ENCODE measurements at regions not wholly inside any gene's neighbourhood (a gene's known extent, or its start where the extent isn't known, plus 50 kb on each side); places are given as distances from the start of the nearest gene placed in this dataset.

- ATAC-seq (no peak), DNase-seq (no peak)
- no peak overlapping the region for H3K4me3 Mint-ChIP-seq
- H3K9me3 Mint-ChIP-seq, result no peaks in the 10 kb centered on the region
- H3K27me3 Mint-ChIP-seq, result no peaks in the 10 kb centered on the region
- H3K36me3 Mint-ChIP-seq (ENCODE audit: low read depth), result no peaks in the 10 kb centered on the region
- no peaks in the 10 kb centered on the region for H3K4me1 Mint-ChIP-seq
- H3K27ac Mint-ChIP-seq, result no peak overlapping the region
Observed at GRCh38 chr10:121104476-121105111, 253.4 kb downstream of the WDR11 start.

GRCh38 chr10:121106611-121107010, 255.4 kb downstream of the WDR11 start:
- ATAC-seq (no peak), DNase-seq (no peak)
- Mint-ChIP-seq H3K9me3 (no peaks in the 10 kb centered on the region), H3K27ac (no peak overlapping the region), H3K4me3 (no peak overlapping the region), H3K27me3 (no peaks in the 10 kb centered on the region), H3K36me3 (ENCODE audit: low read depth) (no peaks in the 10 kb centered on the region), H3K4me1 (no peaks in the 10 kb centered on the region)

GRCh38 chr10:121108051-121108450, 256.9 kb downstream of the WDR11 start:
- DNase-seq (no peak), ATAC-seq (no peak)
- Mint-ChIP-seq H3K4me3 (no peak overlapping the region), H3K4me1 (no peaks in the 10 kb centered on the region), H3K27me3 (no peaks in the 10 kb centered on the region), H3K27ac (no peak overlapping the region), H3K36me3 (ENCODE audit: low read depth) (no peaks in the 10 kb centered on the region), H3K9me3 (no peaks in the 10 kb centered on the region)

GRCh38 chr10:121110369-121110768, 259.2 kb downstream of the WDR11 start:
- DNase-seq, result no peak
- no peak for ATAC-seq
- no peaks in the 10 kb centered on the region for H3K36me3 Mint-ChIP-seq (ENCODE audit: low read depth)
- H3K4me3 Mint-ChIP-seq, result no peak overlapping the region
- no peak overlapping the region for H3K27ac Mint-ChIP-seq
- no peaks in the 10 kb centered on the region for H3K27me3 Mint-ChIP-seq
- H3K4me1 Mint-ChIP-seq, result no peaks in the 10 kb centered on the region
- no peaks in the 10 kb centered on the region for H3K9me3 Mint-ChIP-seq

GRCh38 chr10:121112136-121112535, 261.0 kb downstream of the WDR11 start:
- Mint-ChIP-seq H3K4me3 (no peak overlapping the region), H3K9me3 (peaks cover 6% of the 10 kb centered on the region), H3K27ac (no peak overlapping the region), H3K4me1 (no peaks in the 10 kb centered on the region), H3K27me3 (peaks cover under 1% of the 10 kb centered on the region), H3K36me3 (ENCODE audit: low read depth) (no peaks in the 10 kb centered on the region)
- ATAC-seq (no peak), DNase-seq (no peak)

GRCh38 chr10:121112579-121113384, 261.6 kb downstream of the WDR11 start:
- peaks cover 2% of the 10 kb centered on the region for H3K27me3 Mint-ChIP-seq
- H3K4me1 Mint-ChIP-seq, result no peaks in the 10 kb centered on the region
- H3K36me3 Mint-ChIP-seq (ENCODE audit: low read depth), result no peaks in the 10 kb centered on the region
- H3K4me3 Mint-ChIP-seq, result no peak overlapping the region
- H3K27ac Mint-ChIP-seq, result no peak overlapping the region
- peaks cover 6% of the 10 kb centered on the region for H3K9me3 Mint-ChIP-seq
- ATAC-seq (no peak), DNase-seq (no peak)

GRCh38 chr10:121113385-121113696, 262.2 kb downstream of the WDR11 start:
- Mint-ChIP-seq H3K36me3 (ENCODE audit: low read depth) (no peaks in the 10 kb centered on the region), H3K9me3 (peaks cover 6% of the 10 kb centered on the region), H3K4me1 (no peaks in the 10 kb centered on the region), H3K27ac (no peak overlapping the region), H3K27me3 (peaks cover 2% of the 10 kb centered on the region), H3K4me3 (no peak overlapping the region)
- DNase-seq, result no peak
- ATAC-seq, result no peak

- peaks cover 6% of the 10 kb centered on the region for H3K9me3 Mint-ChIP-seq
- no peak overlapping the region for H3K27ac Mint-ChIP-seq
- no peaks in the 10 kb centered on the region for H3K4me1 Mint-ChIP-seq
- H3K4me3 Mint-ChIP-seq, result no peak overlapping the region
- peaks cover 2% of the 10 kb centered on the region for H3K27me3 Mint-ChIP-seq
- DNase-seq, result no peak
- no peaks in the 10 kb centered on the region for H3K36me3 Mint-ChIP-seq (ENCODE audit: low read depth)
- ATAC-seq, result no peak
Observed at GRCh38 chr10:121113911-121114310, 262.7 kb downstream of the WDR11 start.

GRCh38 chr10:121115154-121115553, 264.0 kb downstream of the WDR11 start:
- DNase-seq, result no peak
- no peaks in the 10 kb centered on the region for H3K36me3 Mint-ChIP-seq (ENCODE audit: low read depth)
- H3K4me1 Mint-ChIP-seq, result no peaks in the 10 kb centered on the region
- no peak for ATAC-seq
- no peak overlapping the region for H3K27ac Mint-ChIP-seq
- no peak overlapping the region for H3K4me3 Mint-ChIP-seq
- H3K9me3 Mint-ChIP-seq, result peaks cover 6% of the 10 kb centered on the region
- H3K27me3 Mint-ChIP-seq, result peaks cover 2% of the 10 kb centered on the region

GRCh38 chr10:121121462-121121861, 270.3 kb downstream of the WDR11 start:
- DNase-seq, result no peak

GRCh38 chr10:121127151-121127906, 276.2 kb downstream of the WDR11 start:
- Mint-ChIP-seq H3K4me1 (no peaks in the 10 kb centered on the region), H3K27me3 (peaks cover 2% of the 10 kb centered on the region), H3K27ac (no peak overlapping the region), H3K9me3 (peaks cover 8% of the 10 kb centered on the region), H3K4me3 (no peak overlapping the region), H3K36me3 (ENCODE audit: low read depth) (no peaks in the 10 kb centered on the region)
- ATAC-seq, result no peak
- DNase-seq, result no peak

More at GRCh38 chr10:121121462-121121861, 270.3 kb downstream of the WDR11 start:
- ATAC-seq, result no peak
- H3K27ac Mint-ChIP-seq, result no peak overlapping the region
- H3K9me3 Mint-ChIP-seq, result peaks cover under 1% of the 10 kb centered on the region
- no peak overlapping the region for H3K4me3 Mint-ChIP-seq
- H3K4me1 Mint-ChIP-seq, result no peaks in the 10 kb centered on the region
- H3K27me3 Mint-ChIP-seq, result peaks cover 2% of the 10 kb centered on the region
- H3K36me3 Mint-ChIP-seq (ENCODE audit: low read depth), result no peaks in the 10 kb centered on the region

GRCh38 chr10:121128164-121128563, 277.0 kb downstream of the WDR11 start:
- H3K4me1 Mint-ChIP-seq, result no peaks in the 10 kb centered on the region

GRCh38 chr10:121129266-121129665, 278.1 kb downstream of the WDR11 start:
- no peak for DNase-seq
- H3K27me3 Mint-ChIP-seq, result peaks cover 2% of the 10 kb centered on the region
- no peaks in the 10 kb centered on the region for H3K36me3 Mint-ChIP-seq (ENCODE audit: low read depth)
- H3K4me3 Mint-ChIP-seq, result no peak overlapping the region
- peaks cover 8% of the 10 kb centered on the region for H3K9me3 Mint-ChIP-seq
- ATAC-seq, result no peak
- H3K27ac Mint-ChIP-seq, result no peak overlapping the region
- H3K4me1 Mint-ChIP-seq, result no peaks in the 10 kb centered on the region

More at GRCh38 chr10:121128164-121128563, 277.0 kb downstream of the WDR11 start:
- Mint-ChIP-seq H3K4me3 (no peak overlapping the region), H3K27me3 (peaks cover 2% of the 10 kb centered on the region), H3K9me3 (peaks cover 8% of the 10 kb centered on the region), H3K36me3 (ENCODE audit: low read depth) (no peaks in the 10 kb centered on the region), H3K27ac (no peak overlapping the region)
- no peak for ATAC-seq
- DNase-seq, result no peak

GRCh38 chr10:121130382-121130781, 279.2 kb downstream of the WDR11 start:
- Mint-ChIP-seq H3K4me1 (no peaks in the 10 kb centered on the region), H3K27me3 (peaks cover 2% of the 10 kb centered on the region), H3K9me3 (peaks cover 8% of the 10 kb centered on the region), H3K27ac (no peak overlapping the region), H3K4me3 (no peak overlapping the region), H3K36me3 (ENCODE audit: low read depth) (no peaks in the 10 kb centered on the region)
- no peak for ATAC-seq
- DNase-seq, result no peak

GRCh38 chr10:121131014-121131413, 279.9 kb downstream of the WDR11 start:
- Mint-ChIP-seq H3K27me3 (peaks cover 2% of the 10 kb centered on the region), H3K9me3 (peaks cover 10% of the 10 kb centered on the region), H3K27ac (no peak overlapping the region), H3K4me1 (no peaks in the 10 kb centered on the region), H3K4me3 (no peak overlapping the region), H3K36me3 (ENCODE audit: low read depth) (no peaks in the 10 kb centered on the region)
- DNase-seq (no peak), ATAC-seq (no peak)
